ENCODE measurements at regions not wholly inside any gene's neighbourhood (a gene's known extent, or its start where the extent isn't known, plus 50 kb on each side); places are given as distances from the start of the nearest gene placed in this dataset.

DNA sequence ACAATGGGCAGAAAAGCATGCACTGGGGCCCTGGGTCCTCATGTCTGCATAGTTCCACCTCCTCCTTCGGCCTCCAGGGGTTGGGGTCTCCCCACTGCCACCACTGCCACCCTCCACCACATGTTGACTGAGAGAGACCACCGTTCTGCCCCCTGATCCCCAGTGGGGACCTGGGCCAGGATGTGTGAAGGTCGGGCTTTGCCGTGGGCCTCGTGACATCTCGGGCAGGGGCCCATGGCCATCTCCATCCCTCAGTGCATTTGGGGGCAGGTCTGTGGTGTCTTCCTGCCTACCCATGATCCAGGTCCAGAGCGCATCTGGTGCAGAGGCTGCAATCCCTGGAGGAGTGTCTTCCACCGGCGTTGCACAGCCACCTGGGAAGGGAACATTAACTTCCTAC is 166.8 kb upstream of the POU3F3 start:
- H3K27ac ChIP-seq: no peak overlapping the region
- WGBS, 10 experiments: 87 to 100% (median 95%) methylated on average over 1 to 4 of the region's 9 CpGs; no CpG with 5 or more reads in 6 of the 10 experiments
- ATAC-seq (replicated peaks in 6 of 8): no peak
- H3K4me3 ChIP-seq: no peak overlapping the region
- peaks cover 2 to 5% of the 10 kb centered on the region in 2 donors for H3K4me1 ChIP-seq (replicated peaks in 1 of 2)
- in situ Hi-C loops (cut with MboI; ENCODE audit: low pct_unique_long_range_greater_than_20kb in 2 of 9, low sequenced_read_pairs in 9 of 9, unreplicated experiment in 9 of 9): no loop called here

DNA sequence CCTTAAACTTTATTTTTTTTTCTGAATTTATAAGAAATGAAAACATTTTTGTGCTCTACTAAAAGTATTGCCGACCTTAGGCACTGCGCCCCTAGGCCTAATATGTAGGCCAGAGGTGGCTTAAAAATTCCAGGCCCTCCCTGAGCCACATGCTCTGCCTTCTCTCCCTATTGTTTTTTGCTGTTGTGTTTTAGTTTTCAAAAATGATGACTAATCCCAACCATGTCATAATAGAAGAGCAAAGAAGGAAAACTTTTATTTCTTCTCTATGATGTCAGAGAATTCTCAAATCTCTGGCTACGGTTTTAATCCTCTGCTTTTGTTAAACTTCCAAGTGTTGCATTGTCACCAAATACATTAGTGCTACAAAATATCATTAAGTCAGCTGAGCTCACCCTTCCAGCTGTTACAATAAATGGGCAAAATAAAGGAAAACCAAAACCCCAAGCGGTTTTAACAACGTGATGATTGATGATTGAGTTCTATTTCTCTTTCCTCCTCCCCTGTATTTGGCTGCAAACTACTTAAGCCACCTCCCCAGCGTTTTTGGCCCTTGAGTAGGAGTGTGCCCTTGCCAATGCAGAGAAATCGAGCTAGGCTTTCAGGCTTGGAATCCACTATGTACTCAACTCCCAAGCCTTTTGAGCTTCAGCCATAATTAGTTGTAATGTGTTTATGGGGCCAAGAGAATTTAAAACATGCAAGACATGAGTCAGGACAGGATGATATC is 163.5 kb upstream of the POU3F3 start:
- in situ Hi-C loops (cut with MboI; ENCODE audit: low pct_unique_long_range_greater_than_20kb in 2 of 9, low sequenced_read_pairs in 9 of 9, unreplicated experiment in 9 of 9): no loop called here
- Histone ChIP-seq H3K4me3 (no peak overlapping the region), H3K27ac (no peak overlapping the region), H3K4me1 (replicated peaks in 1 of 2) (no peaks in the 10 kb centered on the region)
- 5 to 100% (median 83%) methylated on average over 2 to 7 of the region's 7 CpGs for WGBS, 10 experiments
- ATAC-seq (replicated peaks in 6 of 8): peak in 2 of 8 experiments; percentile 40 to 41

DNA sequence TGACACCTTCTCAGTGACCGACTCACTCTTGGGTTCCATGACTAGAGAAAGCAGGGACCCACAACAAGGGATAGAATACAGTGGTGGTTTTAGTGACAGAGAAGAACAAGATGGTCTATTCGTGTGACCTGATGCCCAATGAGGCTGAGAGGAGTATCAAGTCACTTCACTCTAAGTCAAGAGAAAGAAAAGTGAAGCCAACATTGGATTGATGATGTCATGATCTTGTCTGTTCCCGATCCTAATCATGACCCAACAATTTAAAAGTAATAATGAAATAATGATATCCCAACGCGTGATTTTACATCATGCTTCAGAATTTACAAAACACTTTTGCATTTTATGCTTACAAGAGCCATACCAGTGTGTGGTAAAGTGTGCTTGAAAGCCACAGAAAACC is 155.6 kb upstream of the POU3F3 start:
- H3K27ac ChIP-seq: no peak overlapping the region
- WGBS, 10 experiments: 20 to 100% (median 80%) methylated on average over 1 to 5 of the region's 5 CpGs
- ATAC-seq (replicated peaks in 6 of 8): no peak
- in situ Hi-C loops (cut with MboI; ENCODE audit: low pct_unique_long_range_greater_than_20kb in 2 of 9, low sequenced_read_pairs in 9 of 9, unreplicated experiment in 9 of 9): no loop called here
- no peak overlapping the region for H3K4me3 ChIP-seq
- peaks cover 28 to 42% of the 10 kb centered on the region in 2 donors for H3K4me1 ChIP-seq (replicated peaks in 1 of 2)

DNA sequence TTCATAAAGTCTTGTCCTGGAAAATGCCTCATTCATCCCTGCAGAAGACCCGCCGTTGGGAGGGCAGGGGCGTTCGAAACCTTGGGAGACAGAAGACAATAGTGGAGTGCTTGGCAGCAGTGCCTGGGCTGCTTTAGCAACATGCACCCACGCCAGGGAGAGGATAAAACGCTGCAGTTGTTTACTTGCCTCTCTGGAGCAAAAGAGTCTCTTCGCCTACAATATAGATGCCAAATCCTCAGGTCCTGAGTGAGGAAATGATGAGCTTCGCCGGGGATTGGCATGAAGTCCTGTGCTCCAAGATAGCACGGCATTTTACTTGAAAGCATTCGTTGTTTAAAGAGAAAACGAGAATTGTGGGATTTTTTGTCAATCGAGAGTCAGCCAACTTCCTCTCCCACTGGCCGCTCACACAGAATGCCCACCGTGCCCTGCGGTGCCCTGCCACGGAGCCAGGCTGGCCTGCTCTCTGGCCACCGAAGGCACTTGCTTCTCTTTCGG is 152.5 kb upstream of the POU3F3 start:
- H3K4me3 ChIP-seq: no peak overlapping the region
- H3K4me1 ChIP-seq (replicated peaks in 1 of 2): peaks cover 45 to 72% of the 10 kb centered on the region in 2 donors
- ATAC-seq (replicated peaks in 6 of 8): peak in 3 of 8 experiments; percentile 8 to 80 (median 29)
- in situ Hi-C loops (cut with MboI; ENCODE audit: low pct_unique_long_range_greater_than_20kb in 2 of 9, low sequenced_read_pairs in 9 of 9, unreplicated experiment in 9 of 9): no loop called here
- peak overlapping the region in 1 of 2 donors; percentile 7 for H3K27ac ChIP-seq
- 33 to 86% (median 74%) methylated on average over 1 to 18 of the region's 19 CpGs; no CpG with 5 or more reads in 2 of the 10 experiments for WGBS, 10 experiments

- ATAC-seq (replicated peaks in 6 of 8): peak in 5 of 8 experiments; percentile 40 to 78 (median 75)
- in situ Hi-C loops (cut with MboI; ENCODE audit: low pct_unique_long_range_greater_than_20kb in 2 of 9, low sequenced_read_pairs in 9 of 9, unreplicated experiment in 9 of 9): no loop called here
- H3K4me1 ChIP-seq (replicated peaks in 1 of 2): peaks cover 45 to 72% of the 10 kb centered on the region in 2 donors
- WGBS, 10 experiments: 0 to 50% (median 22%) methylated on average over 2 to 11 of the region's 11 CpGs
- peak overlapping the region in 1 of 2 donors; percentile 6 for H3K27ac ChIP-seq
- H3K4me3 ChIP-seq: peak overlapping the region in 3 of 5 donors; percentile 3 to 11 (median 4)
These were observed 151.7 kb upstream of the POU3F3 start for GRCh38 chr2:104702031-104702850.

GRCh38 chr2:104703669-104704068 is 150.2 kb upstream of the POU3F3 start:
- ATAC-seq (replicated peaks in 6 of 8): peak in 6 of 8 experiments; percentile 27 to 68 (median 52)
- in situ Hi-C loops (cut with MboI; ENCODE audit: low pct_unique_long_range_greater_than_20kb in 2 of 9, low sequenced_read_pairs in 9 of 9, unreplicated experiment in 9 of 9): no loop called here
- Histone ChIP-seq H3K4me1 (replicated peaks in 1 of 2) (peaks cover 45 to 72% of the 10 kb centered on the region in 2 donors), H3K27ac (peak overlapping the region; percentile 7 to 20), H3K4me3 (no peak overlapping the region)
- WGBS, 10 experiments: 0 to 60% (median 46%) methylated on average over 1 to 4 of the region's 8 CpGs; no CpG with 5 or more reads in 4 of the 10 experiments

DNA sequence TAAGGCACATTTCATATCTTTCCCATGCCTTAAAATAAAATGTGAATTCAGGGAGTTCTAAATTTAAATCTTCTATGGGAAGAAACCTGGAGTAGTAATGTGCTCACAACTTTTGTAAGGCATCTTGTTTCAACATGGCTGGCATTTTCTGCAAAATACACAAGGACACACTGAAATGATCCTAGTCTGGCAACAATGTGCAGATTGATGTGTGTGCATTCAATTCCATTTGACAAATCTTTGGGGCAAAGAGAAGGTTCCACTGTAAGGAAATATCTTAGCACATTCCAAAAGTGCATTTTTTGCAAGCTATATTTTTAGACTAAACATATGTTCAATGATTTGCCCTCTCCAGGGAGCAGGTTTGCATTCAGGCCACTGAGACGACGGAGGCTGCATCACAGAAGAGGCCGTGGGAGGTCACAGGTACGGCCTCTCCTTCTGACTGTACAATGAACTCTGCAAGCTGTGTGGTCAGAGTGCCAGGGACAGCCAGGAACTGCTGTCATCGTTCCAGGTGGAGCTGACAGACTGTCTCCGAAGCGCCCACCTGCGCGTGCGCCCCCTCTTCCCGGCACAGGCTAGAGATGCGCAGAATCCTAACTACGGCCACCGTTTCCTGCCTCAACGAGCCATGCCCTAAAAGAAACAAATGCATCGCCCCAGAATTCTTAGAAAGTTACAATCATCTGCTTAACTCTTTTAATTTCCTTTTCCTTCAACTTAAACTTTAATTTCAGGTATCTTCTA is 149.2 kb upstream of the POU3F3 start:
- no peak for ATAC-seq (replicated peaks in 6 of 8)
- 10 to 100% (median 63%) methylated on average over 1 to 12 of the region's 16 CpGs for WGBS, 10 experiments
- no peak overlapping the region for H3K4me3 ChIP-seq

GRCh38 chr2:104707056-104707455 is 146.9 kb upstream of the POU3F3 start:
- WGBS, 10 experiments: 10 to 100% (median 86%) methylated on average over 1 to 5 of the region's 5 CpGs; no CpG with 5 or more reads in 1 of the 10 experiments
- H3K4me3 ChIP-seq: no peak overlapping the region
- in situ Hi-C loops (cut with MboI; ENCODE audit: low pct_unique_long_range_greater_than_20kb in 2 of 9, low sequenced_read_pairs in 9 of 9, unreplicated experiment in 9 of 9): no loop called here
- no peak overlapping the region for H3K27ac ChIP-seq
- ATAC-seq (replicated peaks in 6 of 8): no peak
- H3K4me1 ChIP-seq (replicated peaks in 1 of 2): peaks cover 28 to 43% of the 10 kb centered on the region in 2 donors

More for the DNA sequence above, 149.2 kb upstream of the POU3F3 start:
- peaks cover 45 to 67% of the 10 kb centered on the region in 2 donors for H3K4me1 ChIP-seq (replicated peaks in 1 of 2)
- in situ Hi-C loops (cut with MboI; ENCODE audit: low pct_unique_long_range_greater_than_20kb in 2 of 9, low sequenced_read_pairs in 9 of 9, unreplicated experiment in 9 of 9): no loop called here
- H3K27ac ChIP-seq: no peak overlapping the region

DNA sequence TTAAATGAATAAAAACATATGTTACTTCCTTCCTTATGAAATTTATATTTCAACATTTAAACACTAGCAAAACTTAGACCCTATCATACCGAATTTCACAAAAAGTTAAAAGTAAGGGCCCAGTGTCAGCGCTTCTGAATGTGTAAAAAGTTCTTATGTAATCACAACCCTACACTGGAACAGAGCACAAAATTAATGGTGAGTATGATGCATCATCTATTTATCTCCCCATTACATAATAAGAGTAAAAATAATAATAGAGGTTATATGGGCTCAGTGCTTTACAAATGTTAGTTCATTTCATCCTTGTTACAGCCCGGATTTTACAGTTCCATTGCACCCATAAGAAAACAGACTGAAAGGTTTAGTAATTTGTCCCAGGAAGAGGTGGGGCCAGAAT is 144.9 kb upstream of the POU3F3 start:
- in situ Hi-C loops (cut with MboI; ENCODE audit: low pct_unique_long_range_greater_than_20kb in 2 of 9, low sequenced_read_pairs in 9 of 9, unreplicated experiment in 9 of 9): no loop called here
- no peak overlapping the region for H3K27ac ChIP-seq
- H3K4me1 ChIP-seq (replicated peaks in 1 of 2): peaks cover 10 to 24% of the 10 kb centered on the region in 2 donors
- WGBS, 10 experiments: 0 to 100% (median 82%) methylated on average over 1 to 3 of the region's 3 CpGs; no CpG with 5 or more reads in 1 of the 10 experiments
- H3K4me3 ChIP-seq: no peak overlapping the region
- ATAC-seq (replicated peaks in 6 of 8): no peak

DNA sequence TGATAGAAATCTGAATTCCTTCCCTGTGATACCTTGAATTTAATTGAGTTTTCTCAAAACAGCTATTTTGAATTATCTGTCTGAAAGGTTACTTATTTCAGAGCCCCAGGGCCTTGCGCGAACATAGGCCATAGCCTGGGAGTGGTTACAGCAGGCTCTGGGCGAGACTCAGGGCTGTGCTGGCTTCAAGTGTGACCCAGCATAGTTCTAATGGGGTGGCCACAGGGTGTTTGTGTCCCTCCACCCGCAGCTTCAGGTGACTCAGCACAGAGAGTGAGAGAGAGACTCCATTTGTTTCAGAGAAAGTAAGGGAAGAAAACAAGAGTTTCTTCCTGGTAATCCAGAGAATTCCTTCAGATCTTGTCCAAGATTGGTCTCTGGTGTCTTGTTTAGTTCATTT is 137.9 kb upstream of the POU3F3 start:
- 20 to 100% (median 93%) methylated on average over 1 to 4 of the region's 4 CpGs; no CpG with 5 or more reads in 4 of the 10 experiments for whole genome bisulfite sequencing, 10 experiments
- no peak overlapping the region for H3K27ac ChIP-seq
- H3K4me1 ChIP-seq (replicated peaks in 1 of 2): no peaks in the 10 kb centered on the region
- in situ Hi-C loops (cut with MboI; ENCODE audit: low pct_unique_long_range_greater_than_20kb in 2 of 9, low sequenced_read_pairs in 9 of 9, unreplicated experiment in 9 of 9): no loop called here
- ATAC-seq (replicated peaks in 6 of 8): peak in 2 of 8 experiments; percentile 33 to 84
- H3K4me3 ChIP-seq: no peak overlapping the region

DNA sequence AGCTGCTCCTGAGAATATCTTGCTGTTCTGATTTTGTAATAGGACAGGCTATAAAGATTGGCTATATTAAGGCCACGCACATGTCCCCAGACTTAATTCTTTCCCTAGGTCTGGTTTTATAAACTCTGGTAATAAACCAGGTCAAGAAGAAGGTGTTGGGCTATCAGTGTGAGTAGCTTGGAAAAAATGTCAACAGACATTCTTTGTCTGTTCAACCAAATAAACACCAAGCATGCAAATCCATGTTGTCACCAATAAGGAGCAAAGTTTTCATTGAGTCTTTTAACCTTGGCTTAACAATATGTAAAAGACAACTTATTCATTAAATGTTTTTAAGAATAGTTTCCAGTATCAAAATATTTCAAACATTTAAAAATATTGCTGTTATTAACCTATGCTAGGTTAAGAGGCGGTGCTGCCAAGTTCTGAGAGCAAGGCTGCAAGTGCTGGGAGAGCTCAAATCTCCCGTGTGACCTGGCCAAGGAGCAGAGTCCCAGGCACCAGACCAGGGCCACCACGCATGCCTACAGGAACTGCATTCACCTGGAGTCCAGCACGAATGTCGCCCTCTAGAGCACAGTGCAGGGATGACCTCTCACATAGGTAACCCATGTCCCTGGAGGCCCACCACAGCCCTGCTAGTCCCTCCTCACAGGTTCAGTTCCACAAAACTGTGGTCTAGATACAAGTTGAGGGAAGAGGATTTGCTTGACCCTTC is 120.5 kb upstream of the POU3F3 start:
- H3K4me1 ChIP-seq (replicated peaks in 1 of 2): peaks cover 9 to 16% of the 10 kb centered on the region in 2 donors
- peak in 1 of 8 experiments; percentile 62 for ATAC-seq (replicated peaks in 6 of 8)
- in situ Hi-C loops (cut with MboI; ENCODE audit: low pct_unique_long_range_greater_than_20kb in 2 of 9, low sequenced_read_pairs in 9 of 9, unreplicated experiment in 9 of 9): no loop called here
- no peak overlapping the region for H3K27ac ChIP-seq
- H3K4me3 ChIP-seq: no peak overlapping the region
- 20 to 100% (median 69%) methylated on average over 1 to 5 of the region's 6 CpGs; no CpG with 5 or more reads in 1 of the 10 experiments for WGBS, 10 experiments

DNA sequence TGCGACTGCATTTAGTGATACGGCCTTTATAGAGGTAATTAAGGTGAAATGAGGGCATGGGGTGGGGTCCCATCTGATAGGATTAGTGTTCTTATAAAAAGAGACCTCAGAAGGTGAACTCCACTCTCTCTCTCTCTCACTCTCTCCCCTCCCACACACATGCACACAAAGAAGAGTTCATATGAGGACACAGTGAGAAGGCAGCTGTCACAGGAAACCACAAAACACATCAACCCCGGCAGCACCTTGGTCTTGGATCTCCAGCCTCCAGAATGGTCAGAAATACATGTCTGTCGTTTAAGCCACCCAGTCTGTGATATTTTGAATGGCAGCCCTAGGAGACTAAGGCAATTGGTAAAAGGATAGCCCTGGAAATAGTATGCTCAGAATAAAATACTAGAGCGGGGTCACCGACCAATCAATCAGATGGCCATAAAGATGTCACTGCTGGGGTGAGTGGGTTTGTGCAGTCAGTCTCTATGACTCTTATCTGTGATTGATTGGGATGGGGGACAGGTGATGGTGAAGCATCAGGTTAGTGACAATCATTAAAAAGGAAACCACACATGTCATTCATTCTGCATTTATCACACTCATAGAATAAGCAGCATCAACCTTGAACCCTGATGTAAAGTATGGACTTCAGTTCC is 118.9 kb upstream of the POU3F3 start:
- in situ Hi-C loops (cut with MboI; ENCODE audit: low pct_unique_long_range_greater_than_20kb in 2 of 9, low sequenced_read_pairs in 9 of 9, unreplicated experiment in 9 of 9): no loop called here
- no peak overlapping the region for H3K4me3 ChIP-seq
- peak in 4 of 8 experiments; percentile 43 to 78 (median 72) for ATAC-seq (replicated peaks in 6 of 8)
- peaks cover 9 to 16% of the 10 kb centered on the region in 2 donors for H3K4me1 ChIP-seq (replicated peaks in 1 of 2)
- H3K27ac ChIP-seq: no peak overlapping the region
- WGBS, 10 experiments: 0 to 93% (median 54%) methylated on average over 1 to 4 of the region's 6 CpGs

All from motor neuron (in vitro differentiated cells).